HepG2 (cell line): ENCODE measurements at regions not wholly inside any gene's neighbourhood (a gene's known extent, or its start where the extent isn't known, plus 50 kb on each side); places are given as distances from the start of the nearest gene placed in this dataset.

Experiments
- HIVEP1 ChIP-seq: sonication (generic); formaldehyde crosslinking; IDR thresholded peaks from 2 replicates; pipeline ENCODE4 v1.4.0; 2020; ENCODE audit warnings: mild to moderate bottlenecking, missing genetic modification reagents
- SRF ChIP-seq: IDR thresholded peaks from 2 replicates; pipeline ENCODE4 v1.6.1; 2011; ENCODE audit warnings: mild to moderate bottlenecking, low read depth, low read length, moderate library complexity
- TBX3 ChIP-seq: fragments of 450-650 bp; IDR thresholded peaks from 2 replicates; pipeline ENCODE4 v1.6.1; 2017; ENCODE audit warnings: antibody characterized with exemption, mild to moderate bottlenecking, inconsistent platforms, borderline replicate concordance
- ZNF724P ChIP-seq: sonication (generic); formaldehyde crosslinking; IDR thresholded peaks from 2 replicates; pipeline ENCODE4 v1.8.0; 2022; ENCODE audit warnings: missing genetic modification reagents, borderline replicate concordance
- TF ChIP-seq, protein P1 (sequence below): sonication (generic); formaldehyde crosslinking; IDR thresholded peaks from 2 replicates; pipeline ENCODE4 v1.4.0; 2020; ENCODE audit warnings: mild to moderate bottlenecking, missing genetic modification reagents, borderline replicate concordance
- TF ChIP-seq, protein P2 (sequence below): sonication (generic); formaldehyde crosslinking; IDR thresholded peaks from 2 replicates; pipeline ENCODE4; 2020; ENCODE audit warnings: missing genetic modification reagents, mild to moderate bottlenecking, borderline replicate concordance
- TF ChIP-seq, protein P3 (sequence below): sonication (generic); formaldehyde crosslinking; IDR thresholded peaks from 2 replicates; pipeline ENCODE4 v1.8.0; 2022; ENCODE audit warnings: mild to moderate bottlenecking, missing genetic modification reagents, moderate library complexity

DNA sequence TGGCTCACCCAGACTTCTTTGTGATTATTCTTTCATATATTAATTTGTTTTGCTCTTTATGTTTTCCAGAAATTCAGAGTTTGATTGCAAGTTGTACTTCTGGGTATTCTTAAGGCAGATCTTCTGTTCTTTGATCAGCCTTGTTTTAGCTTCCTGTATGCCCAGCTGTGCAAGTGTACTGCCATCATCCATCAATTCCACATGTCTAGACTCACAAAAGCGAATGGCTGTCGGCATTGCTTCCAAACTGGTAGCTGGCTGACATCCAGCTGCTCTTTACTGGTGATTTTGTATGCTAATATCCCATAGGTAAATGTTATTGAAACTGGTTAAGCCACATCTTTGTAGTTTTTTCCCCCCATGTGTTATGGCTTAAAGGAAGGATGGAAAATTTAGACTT lies 1084.8 kb upstream of the CITED2 start (continued):
- TF ChIP-seq, protein P1, sequence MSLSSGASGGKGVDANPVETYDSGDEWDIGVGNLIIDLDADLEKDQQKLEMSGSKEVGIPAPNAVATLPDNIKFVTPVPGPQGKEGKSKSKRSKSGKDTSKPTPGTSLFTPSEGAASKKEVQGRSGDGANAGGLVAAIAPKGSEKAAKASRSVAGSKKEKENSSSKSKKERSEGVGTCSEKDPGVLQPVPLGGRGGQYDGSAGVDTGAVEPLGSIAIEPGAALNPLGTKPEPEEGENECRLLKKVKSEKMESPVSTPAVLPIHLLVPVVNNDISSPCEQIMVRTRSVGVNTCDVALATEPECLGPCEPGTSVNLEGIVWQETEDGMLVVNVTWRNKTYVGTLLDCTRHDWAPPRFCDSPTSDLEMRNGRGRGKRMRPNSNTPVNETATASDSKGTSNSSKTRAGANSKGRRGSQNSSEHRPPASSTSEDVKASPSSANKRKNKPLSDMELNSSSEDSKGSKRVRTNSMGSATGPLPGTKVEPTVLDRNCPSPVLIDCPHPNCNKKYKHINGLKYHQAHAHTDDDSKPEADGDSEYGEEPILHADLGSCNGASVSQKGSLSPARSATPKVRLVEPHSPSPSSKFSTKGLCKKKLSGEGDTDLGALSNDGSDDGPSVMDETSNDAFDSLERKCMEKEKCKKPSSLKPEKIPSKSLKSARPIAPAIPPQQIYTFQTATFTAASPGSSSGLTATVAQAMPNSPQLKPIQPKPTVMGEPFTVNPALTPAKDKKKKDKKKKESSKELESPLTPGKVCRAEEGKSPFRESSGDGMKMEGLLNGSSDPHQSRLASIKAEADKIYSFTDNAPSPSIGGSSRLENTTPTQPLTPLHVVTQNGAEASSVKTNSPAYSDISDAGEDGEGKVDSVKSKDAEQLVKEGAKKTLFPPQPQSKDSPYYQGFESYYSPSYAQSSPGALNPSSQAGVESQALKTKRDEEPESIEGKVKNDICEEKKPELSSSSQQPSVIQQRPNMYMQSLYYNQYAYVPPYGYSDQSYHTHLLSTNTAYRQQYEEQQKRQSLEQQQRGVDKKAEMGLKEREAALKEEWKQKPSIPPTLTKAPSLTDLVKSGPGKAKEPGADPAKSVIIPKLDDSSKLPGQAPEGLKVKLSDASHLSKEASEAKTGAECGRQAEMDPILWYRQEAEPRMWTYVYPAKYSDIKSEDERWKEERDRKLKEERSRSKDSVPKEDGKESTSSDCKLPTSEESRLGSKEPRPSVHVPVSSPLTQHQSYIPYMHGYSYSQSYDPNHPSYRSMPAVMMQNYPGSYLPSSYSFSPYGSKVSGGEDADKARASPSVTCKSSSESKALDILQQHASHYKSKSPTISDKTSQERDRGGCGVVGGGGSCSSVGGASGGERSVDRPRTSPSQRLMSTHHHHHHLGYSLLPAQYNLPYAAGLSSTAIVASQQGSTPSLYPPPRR (CRISPR knock-in tag): no peak
- no peak for TF ChIP-seq SRF
- no peak for TF ChIP-seq ZNF724P
- TF ChIP-seq, protein P2, sequence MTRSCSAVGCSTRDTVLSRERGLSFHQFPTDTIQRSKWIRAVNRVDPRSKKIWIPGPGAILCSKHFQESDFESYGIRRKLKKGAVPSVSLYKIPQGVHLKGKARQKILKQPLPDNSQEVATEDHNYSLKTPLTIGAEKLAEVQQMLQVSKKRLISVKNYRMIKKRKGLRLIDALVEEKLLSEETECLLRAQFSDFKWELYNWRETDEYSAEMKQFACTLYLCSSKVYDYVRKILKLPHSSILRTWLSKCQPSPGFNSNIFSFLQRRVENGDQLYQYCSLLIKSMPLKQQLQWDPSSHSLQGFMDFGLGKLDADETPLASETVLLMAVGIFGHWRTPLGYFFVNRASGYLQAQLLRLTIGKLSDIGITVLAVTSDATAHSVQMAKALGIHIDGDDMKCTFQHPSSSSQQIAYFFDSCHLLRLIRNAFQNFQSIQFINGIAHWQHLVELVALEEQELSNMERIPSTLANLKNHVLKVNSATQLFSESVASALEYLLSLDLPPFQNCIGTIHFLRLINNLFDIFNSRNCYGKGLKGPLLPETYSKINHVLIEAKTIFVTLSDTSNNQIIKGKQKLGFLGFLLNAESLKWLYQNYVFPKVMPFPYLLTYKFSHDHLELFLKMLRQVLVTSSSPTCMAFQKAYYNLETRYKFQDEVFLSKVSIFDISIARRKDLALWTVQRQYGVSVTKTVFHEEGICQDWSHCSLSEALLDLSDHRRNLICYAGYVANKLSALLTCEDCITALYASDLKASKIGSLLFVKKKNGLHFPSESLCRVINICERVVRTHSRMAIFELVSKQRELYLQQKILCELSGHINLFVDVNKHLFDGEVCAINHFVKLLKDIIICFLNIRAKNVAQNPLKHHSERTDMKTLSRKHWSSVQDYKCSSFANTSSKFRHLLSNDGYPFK (CRISPR knock-in tag): no peak
- TF ChIP-seq TBX3: no peak
- TF ChIP-seq, protein P3, sequence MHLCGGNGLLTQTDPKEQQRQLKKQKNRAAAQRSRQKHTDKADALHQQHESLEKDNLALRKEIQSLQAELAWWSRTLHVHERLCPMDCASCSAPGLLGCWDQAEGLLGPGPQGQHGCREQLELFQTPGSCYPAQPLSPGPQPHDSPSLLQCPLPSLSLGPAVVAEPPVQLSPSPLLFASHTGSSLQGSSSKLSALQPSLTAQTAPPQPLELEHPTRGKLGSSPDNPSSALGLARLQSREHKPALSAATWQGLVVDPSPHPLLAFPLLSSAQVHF (CRISPR knock-in tag): no peak
- no peak for TF ChIP-seq HIVEP1 (CRISPR knock-in tag)
